Peyer's patch (tissue), 4 donors: ENCODE measurements at regions not wholly inside any gene's neighbourhood (a gene's known extent, or its start where the extent isn't known, plus 50 kb on each side); places are given as distances from the start of the nearest gene placed in this dataset.
"Not testable (repeated sequence)": the region's sequence is repeated elsewhere in the genome, so short reads cannot be mapped to it uniquely, and the experiment has no call there.

Source experiments
- DNase-seq, 3 donors: peaks; one replicate each; pipeline ENCODE4 v3.0.0-alpha.2; 2017 to 2019
- H3K27ac ChIP-seq, 4 donors: fragments of 200-600 bp; sonication (generic); one replicate each; pipeline ENCODE4 v1.5.1; 2016 to 2019
- H3K27me3 ChIP-seq, 2 donors: fragments of 200-600 bp; sonication (generic); one replicate each; pipeline ENCODE4 v1.5.1; 2019
- H3K36me3 ChIP-seq, 3 donors: fragments of 200-600 bp; sonication (generic); one replicate each; pipeline ENCODE4 v1.5.1; 2016 to 2019
- H3K4me1 ChIP-seq, 4 donors: fragments of 200-600 bp; sonication (generic); one replicate each; pipeline ENCODE4 v1.5.1; 2016 to 2019
- H3K4me3 ChIP-seq, 4 donors: fragments of 200-600 bp; sonication (generic); 1 replicate in 3 of 4; 2 replicates in 1 of 4; pipeline ENCODE4 v1.5.1; 2016 to 2019; ENCODE audit warnings: mild to moderate bottlenecking in 1 of 4
- H3K9me3 ChIP-seq, 4 donors: fragments of 200-600 bp; sonication (generic); one replicate each; pipeline ENCODE4 v1.5.1; 2016 to 2019; ENCODE audit warnings: mild to moderate bottlenecking in 1 of 4
- POLR2A ChIP-seq, 2 donors: fragments of 450-650 bp; IDR thresholded peaks; one replicate each; pipeline ENCODE4 v1.5.1; 2017; ENCODE audit warnings: antibody characterized with exemption in 2 of 2, mild to moderate bottlenecking in 2 of 2, moderate library complexity in 2 of 2
- TF ChIP-seq, protein P1 (sequence below), 6 experiments: fragments of 450-650 bp in 4 of 6; fragments of 200-600 bp in 2 of 6; sonication (generic) in 1 of 6; IDR thresholded peaks; one replicate each; pipeline ENCODE4 v1.5.1; 2017 to 2019; ENCODE audit warnings: antibody characterized with exemption in 6 of 6, mild to moderate bottlenecking in 3 of 6, moderate library complexity in 1 of 6

DNA sequence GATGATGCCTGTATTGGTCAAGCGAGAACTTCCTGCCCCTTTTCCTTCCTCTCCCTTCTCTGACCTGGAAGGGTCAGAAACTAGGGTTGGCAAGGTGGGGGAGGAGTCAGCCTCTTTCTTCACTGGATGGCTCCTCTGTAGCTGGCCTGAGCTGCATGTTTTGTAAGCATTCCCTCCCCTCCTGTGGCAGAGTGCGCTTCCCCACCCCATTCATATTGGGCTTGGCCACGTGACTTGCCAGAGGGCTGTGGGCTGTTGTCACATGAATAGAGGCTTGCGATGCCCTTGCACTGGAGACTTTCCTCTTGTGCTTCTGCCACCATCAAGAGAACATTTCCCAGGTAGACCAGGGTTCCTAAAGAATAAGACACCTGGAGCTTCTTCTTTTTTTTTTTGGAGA lies 111.3 kb upstream of the PODXL start:
- no peak for DNase-seq

DNA sequence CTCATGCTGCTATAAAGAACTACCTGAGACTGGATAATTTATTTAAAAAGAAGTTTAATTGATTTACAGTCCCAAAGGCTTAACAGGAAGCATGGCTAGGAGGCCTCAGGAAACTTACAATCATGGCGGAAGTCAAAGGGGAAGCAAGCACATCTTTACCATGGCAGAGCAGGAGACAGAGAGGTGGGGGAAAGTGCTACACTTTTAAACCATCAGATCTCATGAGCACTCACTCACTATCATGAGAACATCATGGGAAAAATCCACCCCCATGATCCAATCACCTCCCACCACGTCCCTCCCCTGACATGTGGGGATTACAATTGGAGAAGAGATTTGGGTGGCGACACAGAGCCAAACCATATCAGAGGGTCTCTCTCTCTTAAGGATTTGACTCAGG lies 108.6 kb upstream of the PODXL start:
- no peak for DNase-seq
- no peak overlapping the region for H3K4me3 ChIP-seq
- no peaks in the 10 kb centered on the region for H3K4me1 ChIP-seq
- no peak overlapping the region for H3K27ac ChIP-seq
- TF ChIP-seq, protein P1, sequence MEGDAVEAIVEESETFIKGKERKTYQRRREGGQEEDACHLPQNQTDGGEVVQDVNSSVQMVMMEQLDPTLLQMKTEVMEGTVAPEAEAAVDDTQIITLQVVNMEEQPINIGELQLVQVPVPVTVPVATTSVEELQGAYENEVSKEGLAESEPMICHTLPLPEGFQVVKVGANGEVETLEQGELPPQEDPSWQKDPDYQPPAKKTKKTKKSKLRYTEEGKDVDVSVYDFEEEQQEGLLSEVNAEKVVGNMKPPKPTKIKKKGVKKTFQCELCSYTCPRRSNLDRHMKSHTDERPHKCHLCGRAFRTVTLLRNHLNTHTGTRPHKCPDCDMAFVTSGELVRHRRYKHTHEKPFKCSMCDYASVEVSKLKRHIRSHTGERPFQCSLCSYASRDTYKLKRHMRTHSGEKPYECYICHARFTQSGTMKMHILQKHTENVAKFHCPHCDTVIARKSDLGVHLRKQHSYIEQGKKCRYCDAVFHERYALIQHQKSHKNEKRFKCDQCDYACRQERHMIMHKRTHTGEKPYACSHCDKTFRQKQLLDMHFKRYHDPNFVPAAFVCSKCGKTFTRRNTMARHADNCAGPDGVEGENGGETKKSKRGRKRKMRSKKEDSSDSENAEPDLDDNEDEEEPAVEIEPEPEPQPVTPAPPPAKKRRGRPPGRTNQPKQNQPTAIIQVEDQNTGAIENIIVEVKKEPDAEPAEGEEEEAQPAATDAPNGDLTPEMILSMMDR (IDR thresholded peaks at IDR 0.05) = no peak
- no peak for TF ChIP-seq POLR2A (IDR thresholded peaks at IDR 0.05)
- H3K27me3 ChIP-seq = no peaks in the 10 kb centered on the region
- H3K36me3 ChIP-seq = no peaks in the 10 kb centered on the region
- peaks cover 0 to 3% (median 0%) of the 10 kb centered on the region in 4 donors for H3K9me3 ChIP-seq

More for the DNA sequence above, 111.3 kb upstream of the PODXL start:
- peaks cover 0 to 3% (median 0%) of the 10 kb centered on the region in 4 donors for H3K9me3 ChIP-seq
- TF ChIP-seq, protein P1 (IDR thresholded peaks at IDR 0.05) = no peak
- no peaks in the 10 kb centered on the region for H3K36me3 ChIP-seq
- H3K27ac ChIP-seq = no peak overlapping the region
- no peaks in the 10 kb centered on the region for H3K4me1 ChIP-seq
- no peak overlapping the region for H3K4me3 ChIP-seq
- H3K27me3 ChIP-seq = no peaks in the 10 kb centered on the region

- no peak for TF ChIP-seq POLR2A (IDR thresholded peaks at IDR 0.05)
- TF ChIP-seq, protein P1 (IDR thresholded peaks at IDR 0.05) = no peak
- no peak overlapping the region for H3K4me3 ChIP-seq
- no peak overlapping the region for H3K27ac ChIP-seq
- no peaks in the 10 kb centered on the region for H3K36me3 ChIP-seq
- H3K9me3 ChIP-seq = peaks cover 0 to 3% (median 0%) of the 10 kb centered on the region in 4 donors
- H3K4me1 ChIP-seq = no peaks in the 10 kb centered on the region
- no peak for DNase-seq
- no peaks in the 10 kb centered on the region for H3K27me3 ChIP-seq
Measured at GRCh38 chr7:131664570-131664969, 108.1 kb upstream of the PODXL start.

GRCh38 chr7:131662301-131662873 lies 106.0 kb upstream of the PODXL start:
- H3K27ac ChIP-seq, H3K9me3 ChIP-seq, DNase-seq, H3K4me1 ChIP-seq, H3K4me3 ChIP-seq, H3K27me3 ChIP-seq, H3K36me3 ChIP-seq: not testable (repeated sequence)

DNA sequence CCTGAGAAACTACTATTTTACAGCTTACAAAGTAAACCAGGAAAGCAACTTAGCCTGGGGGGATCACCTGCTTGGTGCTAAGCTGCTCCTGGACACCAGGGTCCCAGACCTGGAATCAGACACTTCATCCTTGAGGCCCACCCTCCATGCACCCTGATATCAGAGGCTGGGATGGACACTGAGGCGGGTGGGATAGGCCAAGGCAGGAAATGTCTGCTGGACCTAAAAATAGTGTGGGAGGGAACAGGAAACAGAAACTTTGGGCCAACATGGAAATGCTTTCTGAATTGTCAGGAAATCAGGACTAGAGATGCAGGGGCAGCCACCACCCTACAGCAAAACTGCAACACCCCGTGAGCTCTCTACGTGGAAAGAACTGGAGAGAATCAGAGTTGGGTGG lies 101.5 kb upstream of the PODXL start:
- peaks cover 0 to 4% (median 0%) of the 10 kb centered on the region in 4 donors for H3K4me1 ChIP-seq
- no peak for DNase-seq
- no peaks in the 10 kb centered on the region for H3K9me3 ChIP-seq
- no peaks in the 10 kb centered on the region for H3K27me3 ChIP-seq
- no peak overlapping the region for H3K4me3 ChIP-seq
- no peak for TF ChIP-seq POLR2A (IDR thresholded peaks at IDR 0.05)
- TF ChIP-seq, protein P1 (IDR thresholded peaks at IDR 0.05) = no peak
- H3K27ac ChIP-seq = no peak overlapping the region
- no peaks in the 10 kb centered on the region for H3K36me3 ChIP-seq

- Histone ChIP-seq H3K9me3 (no peaks in the 10 kb centered on the region), H3K27me3 (no peaks in the 10 kb centered on the region), H3K27ac (no peak overlapping the region), H3K4me1 (peaks cover 0 to 4% (median 0%) of the 10 kb centered on the region in 4 donors), H3K4me3 (no peak overlapping the region), H3K36me3 (no peaks in the 10 kb centered on the region)
- DNase-seq = no peak
- TF ChIP-seq, protein P1 (IDR thresholded peaks at IDR 0.05) = no peak
- TF ChIP-seq POLR2A (IDR thresholded peaks at IDR 0.05) = no peak
Measured at GRCh38 chr7:131656980-131657723, 100.7 kb upstream of the PODXL start.
